Epithelial cell of esophagus (primary cell): ENCODE measurements at regions not wholly inside any gene's neighbourhood (a gene's known extent, or its start where the extent isn't known, plus 50 kb on each side); places are given as distances from the start of the nearest gene placed in this dataset.

Source experiments
- DNase-seq: peaks from one replicate; pipeline ENCODE4 v3.0.0; 2010; ENCODE audit warnings: low read depth
- H3K4me3 ChIP-seq: 2 replicates; pipeline ENCODE4 v1.5.1; 2011; ENCODE audit warnings: mild to moderate bottlenecking, low read length, control low read depth
- TF ChIP-seq, protein P1 (sequence below): IDR thresholded peaks from 2 replicates; pipeline ENCODE4 v1.5.1; 2011; ENCODE audit warnings: low read depth, mild to moderate bottlenecking, low read length, control low read depth, inconsistent platforms; ENCODE audit not compliant: insufficient read depth; ENCODE audit errors: missing control alignments

DNA sequence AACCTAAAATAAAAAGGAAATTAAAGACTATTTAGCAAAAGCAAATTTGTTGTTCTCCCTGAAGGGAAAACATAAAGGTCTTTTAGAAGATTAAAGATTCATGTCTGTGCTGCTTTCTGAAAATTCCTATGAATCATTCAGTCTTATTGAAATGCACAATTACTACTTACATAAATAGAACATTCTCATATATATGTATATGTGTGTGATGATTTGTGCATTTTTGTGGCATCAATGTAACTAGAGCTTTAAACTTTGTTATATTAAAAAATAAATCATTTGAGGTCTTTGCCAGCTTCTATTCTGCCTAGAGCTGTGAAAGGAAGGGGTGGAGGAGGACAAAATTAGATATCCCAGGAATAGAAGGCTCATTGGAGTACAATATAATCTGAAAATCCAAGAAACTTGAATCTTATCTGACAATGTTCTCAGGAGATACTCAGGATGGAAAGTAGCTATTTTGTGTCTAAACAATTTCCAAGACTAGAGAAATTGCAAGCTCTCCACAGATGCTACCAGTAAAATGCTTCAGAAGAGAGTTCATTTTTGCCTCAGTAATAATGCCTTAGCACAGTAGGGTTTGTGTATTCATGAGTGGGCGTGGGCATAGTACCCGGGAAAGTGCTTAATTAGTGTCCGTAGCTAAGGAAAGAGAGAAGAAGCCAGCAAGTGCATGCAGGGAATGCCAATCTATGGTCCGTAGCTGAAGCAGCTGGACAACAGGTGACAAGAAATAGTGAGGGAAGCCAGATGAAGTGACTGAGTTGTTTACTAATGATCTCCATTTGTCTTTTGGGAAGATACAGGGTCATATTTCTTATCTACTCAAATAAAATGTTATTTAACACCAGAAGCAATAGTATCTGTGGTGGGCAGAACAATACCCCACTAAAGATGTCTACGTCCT lies 395.5 kb upstream of the NBEA start:
- TF ChIP-seq, protein P1, sequence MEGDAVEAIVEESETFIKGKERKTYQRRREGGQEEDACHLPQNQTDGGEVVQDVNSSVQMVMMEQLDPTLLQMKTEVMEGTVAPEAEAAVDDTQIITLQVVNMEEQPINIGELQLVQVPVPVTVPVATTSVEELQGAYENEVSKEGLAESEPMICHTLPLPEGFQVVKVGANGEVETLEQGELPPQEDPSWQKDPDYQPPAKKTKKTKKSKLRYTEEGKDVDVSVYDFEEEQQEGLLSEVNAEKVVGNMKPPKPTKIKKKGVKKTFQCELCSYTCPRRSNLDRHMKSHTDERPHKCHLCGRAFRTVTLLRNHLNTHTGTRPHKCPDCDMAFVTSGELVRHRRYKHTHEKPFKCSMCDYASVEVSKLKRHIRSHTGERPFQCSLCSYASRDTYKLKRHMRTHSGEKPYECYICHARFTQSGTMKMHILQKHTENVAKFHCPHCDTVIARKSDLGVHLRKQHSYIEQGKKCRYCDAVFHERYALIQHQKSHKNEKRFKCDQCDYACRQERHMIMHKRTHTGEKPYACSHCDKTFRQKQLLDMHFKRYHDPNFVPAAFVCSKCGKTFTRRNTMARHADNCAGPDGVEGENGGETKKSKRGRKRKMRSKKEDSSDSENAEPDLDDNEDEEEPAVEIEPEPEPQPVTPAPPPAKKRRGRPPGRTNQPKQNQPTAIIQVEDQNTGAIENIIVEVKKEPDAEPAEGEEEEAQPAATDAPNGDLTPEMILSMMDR, result no peak
- H3K4me3 ChIP-seq, result no peak overlapping the region
- no peak for DNase-seq

GRCh38 chr13:34547929-34548328 lies 394.1 kb upstream of the NBEA start:
- no peak overlapping the region for H3K4me3 ChIP-seq
- TF ChIP-seq, protein P1, result no peak
- no peak for DNase-seq

GRCh38 chr13:34553376-34553775 lies 388.7 kb upstream of the NBEA start:
- TF ChIP-seq, protein P1, result no peak
- DNase-seq, result no peak
- no peak overlapping the region for H3K4me3 ChIP-seq

DNA sequence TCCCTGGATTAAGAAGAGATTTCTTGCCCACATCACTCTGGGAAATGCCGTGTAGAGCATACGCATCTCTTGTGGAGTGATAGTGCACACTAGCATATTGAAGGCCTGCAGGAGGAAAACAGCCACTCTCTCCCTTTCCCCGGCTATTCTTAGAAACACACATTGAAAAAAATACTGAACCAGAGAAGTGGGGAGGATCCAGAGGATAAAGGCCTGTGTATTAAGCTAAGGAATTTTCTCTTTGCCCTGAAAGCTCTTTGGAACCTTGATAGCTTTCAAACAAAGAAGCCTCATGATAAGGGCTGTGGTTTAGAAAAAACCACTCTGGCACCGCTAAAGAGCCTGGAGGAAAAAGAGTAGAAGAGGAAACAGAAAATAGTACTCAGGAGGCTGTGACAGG lies 386.1 kb upstream of the NBEA start:
- H3K4me3 ChIP-seq, result no peak overlapping the region
- no peak for DNase-seq
- TF ChIP-seq, protein P1, result no peak

DNA sequence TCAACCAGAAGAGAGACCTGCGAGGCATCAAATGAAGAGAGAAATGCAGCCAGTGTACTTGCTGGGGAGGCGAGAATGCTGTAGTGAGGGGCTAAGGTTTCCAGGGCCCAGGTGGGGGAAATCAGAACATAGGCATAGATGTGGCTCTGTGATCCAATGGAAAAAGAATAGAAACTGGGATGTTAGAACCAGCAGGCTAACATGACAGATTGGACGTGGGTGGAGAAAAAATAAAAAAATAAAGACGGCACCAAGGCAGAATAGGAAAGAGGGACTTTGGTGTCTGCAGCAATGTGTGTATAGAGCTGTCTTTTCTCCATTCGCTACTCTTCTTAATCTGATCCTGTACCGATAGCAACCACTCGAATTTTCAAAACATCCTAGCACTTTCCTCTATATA lies 381.0 kb upstream of the NBEA start:
- H3K4me3 ChIP-seq, result no peak overlapping the region
- TF ChIP-seq, protein P1, result no peak
- DNase-seq, result no peak

GRCh38 chr13:34567597-34567996 lies 374.5 kb upstream of the NBEA start:
- no peak overlapping the region for H3K4me3 ChIP-seq
- TF ChIP-seq, protein P1, result no peak
- DNase-seq, result no peak

GRCh38 chr13:34570698-34571353 lies 371.2 kb upstream of the NBEA start:
- no peak overlapping the region for H3K4me3 ChIP-seq
- DNase-seq, result no peak
- TF ChIP-seq, protein P1, result no peak
